ENCODE measurements at regions not wholly inside any gene's neighbourhood (a gene's known extent, or its start where the extent isn't known, plus 50 kb on each side); places are given as distances from the start of the nearest gene placed in this dataset.

- DNase-seq (ENCODE audit: low spot score): no peak
- no peak for TF ChIP-seq CTCF (IDR thresholded peaks at IDR 0.05)
- Histone ChIP-seq H3K27ac (no peak overlapping the region), H3K4me3 (no peak overlapping the region)
Observed at GRCh38 chr2:219714681-219715400, 87.4 kb downstream of the SLC4A3 start.

GRCh38 chr2:219718066-219718465, 90.6 kb downstream of the SLC4A3 start:
- Histone ChIP-seq H3K4me3 (no peak overlapping the region), H3K27ac (no peak overlapping the region)
- no peak for TF ChIP-seq CTCF (IDR thresholded peaks at IDR 0.05)
- DNase-seq (ENCODE audit: low spot score): no peak

- no peak for DNase-seq (ENCODE audit: low spot score)
- no peak overlapping the region for H3K4me3 ChIP-seq
- TF ChIP-seq CTCF (IDR thresholded peaks at IDR 0.05): no peak
- H3K27ac ChIP-seq: no peak overlapping the region
Observed at GRCh38 chr2:219719521-219719920, 92.1 kb downstream of the SLC4A3 start.

- no peak for TF ChIP-seq CTCF (IDR thresholded peaks at IDR 0.05)
- Histone ChIP-seq H3K27ac (no peak overlapping the region), H3K4me3 (no peak overlapping the region)
- DNase-seq (ENCODE audit: low spot score): no peak
Observed at GRCh38 chr2:219720956-219721355, 93.5 kb downstream of the SLC4A3 start.

GRCh38 chr2:219722276-219722879, 94.9 kb downstream of the SLC4A3 start:
- no peak for TF ChIP-seq CTCF (IDR thresholded peaks at IDR 0.05)

GRCh38 chr2:219723311-219723710, 95.9 kb downstream of the SLC4A3 start:
- Histone ChIP-seq H3K4me3 (no peak overlapping the region), H3K27ac (no peak overlapping the region)
- DNase-seq (ENCODE audit: low spot score): no peak
- no peak for TF ChIP-seq CTCF (IDR thresholded peaks at IDR 0.05)

More at GRCh38 chr2:219722276-219722879, 94.9 kb downstream of the SLC4A3 start:
- Histone ChIP-seq H3K4me3 (no peak overlapping the region), H3K27ac (no peak overlapping the region)
- DNase-seq (ENCODE audit: low spot score): no peak

- H3K4me3 ChIP-seq: no peak overlapping the region
- no peak overlapping the region for H3K27ac ChIP-seq
- no peak for TF ChIP-seq CTCF (IDR thresholded peaks at IDR 0.05)
- DNase-seq (ENCODE audit: low spot score): no peak
Observed at GRCh38 chr2:219724628-219725027, 97.2 kb downstream of the SLC4A3 start.
